Panc1 (cell line): ENCODE measurements at regions not wholly inside any gene's neighbourhood (a gene's known extent, or its start where the extent isn't known, plus 50 kb on each side); places are given as distances from the start of the nearest gene placed in this dataset.

Experiments
- CTCF ChIP-seq: fragments of 450-650 bp; IDR thresholded peaks from 2 replicates; pipeline ENCODE4 v1.5.1; 2017; ENCODE audit warnings: mild to moderate bottlenecking
- POLR2AphosphoS5 ChIP-seq: IDR thresholded peaks from 2 replicates; pipeline ENCODE4 v1.6.1; 2012; ENCODE audit warnings: mild to moderate bottlenecking, low read depth, low read length, moderate library complexity
- SIN3A ChIP-seq: IDR thresholded peaks from 2 replicates; pipeline ENCODE4 v1.6.1; 2012; ENCODE audit warnings: low read depth, mild to moderate bottlenecking, low read length, moderate library complexity, borderline replicate concordance; ENCODE audit not compliant: insufficient read depth
- TCF7L2 ChIP-seq: IDR thresholded peaks from 2 replicates; pipeline ENCODE4 v1.6.1; 2011; ENCODE audit warnings: mild to moderate bottlenecking, low read depth, low read length, inconsistent platforms

- no peak for TF ChIP-seq CTCF
- TF ChIP-seq SIN3A: no peak
- TF ChIP-seq POLR2AphosphoS5: no peak
- no peak for TF ChIP-seq TCF7L2
These were observed 136.7 kb upstream of the ZMIZ1 start for GRCh38 chr10:78932054-78932386.
